HEK293 (cell line): ENCODE measurements at regions not wholly inside any gene's neighbourhood (a gene's known extent, or its start where the extent isn't known, plus 50 kb on each side); places are given as distances from the start of the nearest gene placed in this dataset.

Source experiments
- GLI2 ChIP-seq: fragments of 450-650 bp; formaldehyde crosslinking; IDR thresholded peaks from 2 replicates; pipeline ENCODE4; 2017; ENCODE audit warnings: missing biosample characterization, missing genetic modification characterization, low read depth, borderline replicate concordance
- YY1 ChIP-seq: fragments of 450-650 bp; formaldehyde crosslinking; IDR thresholded peaks from 2 replicates; pipeline ENCODE4 v1.5.1; 2018; ENCODE audit warnings: missing biosample characterization, missing genetic modification characterization
- ZNF558 ChIP-seq: fragments of 450-650 bp; formaldehyde crosslinking; IDR thresholded peaks from 2 replicates; pipeline ENCODE4 v1.5.1; 2016; ENCODE audit warnings: missing biosample characterization, missing genetic modification characterization
- TF ChIP-seq, protein P1 (sequence below): fragments of 450-650 bp; formaldehyde crosslinking; IDR thresholded peaks from 2 replicates; pipeline ENCODE4 v1.5.1; 2016; ENCODE audit warnings: missing biosample characterization, missing genetic modification characterization
- TF ChIP-seq, protein P2 (sequence below): fragments of 450-650 bp; formaldehyde crosslinking; IDR thresholded peaks from 2 replicates; pipeline ENCODE4 v1.5.1; 2016; ENCODE audit warnings: missing biosample characterization, missing genetic modification characterization

DNA sequence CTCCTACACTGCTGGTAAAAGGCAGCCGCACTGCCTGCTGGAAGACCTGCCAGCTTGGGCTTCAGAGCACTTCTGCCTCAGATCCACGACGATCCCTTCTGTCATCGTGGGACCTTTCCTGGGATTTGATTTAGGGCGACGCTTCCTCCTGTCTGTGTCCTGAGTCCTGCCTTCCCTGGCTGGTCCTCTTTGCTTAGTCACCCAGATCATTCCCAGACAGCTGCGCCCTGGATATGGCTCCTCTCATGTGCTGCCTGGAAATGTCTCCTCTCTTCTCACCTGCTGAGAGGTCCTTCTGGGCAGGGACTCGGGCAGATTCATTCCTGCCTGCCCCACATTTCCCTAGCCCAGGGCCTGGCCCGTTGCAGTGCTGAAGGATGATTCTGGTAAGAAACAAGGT is 72.4 kb upstream of the POU3F1 start:
- TF ChIP-seq GLI2 (tag by site-specific recombination) (no peak), YY1 (tag by site-specific recombination) (no peak), ZNF558 (tag by site-specific recombination) (no peak)
- TF ChIP-seq, protein P1, sequence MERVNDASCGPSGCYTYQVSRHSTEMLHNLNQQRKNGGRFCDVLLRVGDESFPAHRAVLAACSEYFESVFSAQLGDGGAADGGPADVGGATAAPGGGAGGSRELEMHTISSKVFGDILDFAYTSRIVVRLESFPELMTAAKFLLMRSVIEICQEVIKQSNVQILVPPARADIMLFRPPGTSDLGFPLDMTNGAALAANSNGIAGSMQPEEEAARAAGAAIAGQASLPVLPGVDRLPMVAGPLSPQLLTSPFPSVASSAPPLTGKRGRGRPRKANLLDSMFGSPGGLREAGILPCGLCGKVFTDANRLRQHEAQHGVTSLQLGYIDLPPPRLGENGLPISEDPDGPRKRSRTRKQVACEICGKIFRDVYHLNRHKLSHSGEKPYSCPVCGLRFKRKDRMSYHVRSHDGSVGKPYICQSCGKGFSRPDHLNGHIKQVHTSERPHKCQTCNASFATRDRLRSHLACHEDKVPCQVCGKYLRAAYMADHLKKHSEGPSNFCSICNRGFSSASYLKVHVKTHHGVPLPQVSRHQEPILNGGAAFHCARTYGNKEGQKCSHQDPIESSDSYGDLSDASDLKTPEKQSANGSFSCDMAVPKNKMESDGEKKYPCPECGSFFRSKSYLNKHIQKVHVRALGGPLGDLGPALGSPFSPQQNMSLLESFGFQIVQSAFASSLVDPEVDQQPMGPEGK (tag by site-specific recombination) = no peak
- TF ChIP-seq, protein P2, sequence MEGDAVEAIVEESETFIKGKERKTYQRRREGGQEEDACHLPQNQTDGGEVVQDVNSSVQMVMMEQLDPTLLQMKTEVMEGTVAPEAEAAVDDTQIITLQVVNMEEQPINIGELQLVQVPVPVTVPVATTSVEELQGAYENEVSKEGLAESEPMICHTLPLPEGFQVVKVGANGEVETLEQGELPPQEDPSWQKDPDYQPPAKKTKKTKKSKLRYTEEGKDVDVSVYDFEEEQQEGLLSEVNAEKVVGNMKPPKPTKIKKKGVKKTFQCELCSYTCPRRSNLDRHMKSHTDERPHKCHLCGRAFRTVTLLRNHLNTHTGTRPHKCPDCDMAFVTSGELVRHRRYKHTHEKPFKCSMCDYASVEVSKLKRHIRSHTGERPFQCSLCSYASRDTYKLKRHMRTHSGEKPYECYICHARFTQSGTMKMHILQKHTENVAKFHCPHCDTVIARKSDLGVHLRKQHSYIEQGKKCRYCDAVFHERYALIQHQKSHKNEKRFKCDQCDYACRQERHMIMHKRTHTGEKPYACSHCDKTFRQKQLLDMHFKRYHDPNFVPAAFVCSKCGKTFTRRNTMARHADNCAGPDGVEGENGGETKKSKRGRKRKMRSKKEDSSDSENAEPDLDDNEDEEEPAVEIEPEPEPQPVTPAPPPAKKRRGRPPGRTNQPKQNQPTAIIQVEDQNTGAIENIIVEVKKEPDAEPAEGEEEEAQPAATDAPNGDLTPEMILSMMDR = no peak
